ENCODE measurements at regions not wholly inside any gene's neighbourhood (a gene's known extent, or its start where the extent isn't known, plus 50 kb on each side); places are given as distances from the start of the nearest gene placed in this dataset.

GRCh38 chr10:128835361-128835760, 631.7 kb upstream of the MGMT start:
- DNase-seq, result no peak

- DNase-seq, result no peak
Observed at GRCh38 chr10:128837478-128837877, 629.6 kb upstream of the MGMT start.

- DNase-seq, result no peak
Observed at GRCh38 chr10:128839134-128839533, 627.9 kb upstream of the MGMT start.

- no peak for DNase-seq
Observed at GRCh38 chr10:128839701-128840100, 627.3 kb upstream of the MGMT start.

- peak; percentile 51 for DNase-seq
Observed at GRCh38 chr10:128843972-128844371, 623.1 kb upstream of the MGMT start.

- DNase-seq, result no peak
Observed at GRCh38 chr10:128846927-128847326, 620.1 kb upstream of the MGMT start.

- no peak for DNase-seq
Observed at GRCh38 chr10:128848810-128849209, 618.2 kb upstream of the MGMT start.

- no peak for DNase-seq
Observed at GRCh38 chr10:128850647-128851046, 616.4 kb upstream of the MGMT start.

- no peak for DNase-seq
Observed at GRCh38 chr10:128851281-128851680, 615.8 kb upstream of the MGMT start.

- no peak for DNase-seq
Observed at GRCh38 chr10:128851726-128852125, 615.3 kb upstream of the MGMT start.

- DNase-seq, result no peak
Observed at GRCh38 chr10:128852449-128852848, 614.6 kb upstream of the MGMT start.

GRCh38 chr10:128852902-128853301, 614.1 kb upstream of the MGMT start:
- no peak for DNase-seq

- no peak for DNase-seq
Observed at GRCh38 chr10:128853537-128853936, 613.5 kb upstream of the MGMT start.

GRCh38 chr10:128854204-128854603, 612.8 kb upstream of the MGMT start:
- peak; percentile 26 for DNase-seq

- peak; percentile 67 for DNase-seq
Observed at GRCh38 chr10:128854963-128855362, 612.1 kb upstream of the MGMT start.

- no peak for DNase-seq
Observed at GRCh38 chr10:128855618-128856428, 611.2 kb upstream of the MGMT start.

- DNase-seq, result peak; percentile 2
Observed at GRCh38 chr10:128859738-128860386, 607.2 kb upstream of the MGMT start.

GRCh38 chr10:128860574-128860973, 606.5 kb upstream of the MGMT start:
- DNase-seq, result no peak

- DNase-seq, result no peak
Observed at GRCh38 chr10:128861018-128861901, 605.8 kb upstream of the MGMT start.

- DNase-seq, result no peak
Observed at GRCh38 chr10:128863411-128863810, 603.6 kb upstream of the MGMT start.

- no peak for DNase-seq
Observed at GRCh38 chr10:128863823-128864405, 603.1 kb upstream of the MGMT start.

- no peak for DNase-seq
Observed at GRCh38 chr10:128864554-128865295, 602.3 kb upstream of the MGMT start.
